GM19438 (cell line): ENCODE measurements at regions not wholly inside any gene's neighbourhood (a gene's known extent, or its start where the extent isn't known, plus 50 kb on each side); places are given as distances from the start of the nearest gene placed in this dataset.

ENCODE experiments used
- ATAC-seq: cut with Tn5 transposase; IDR thresholded peaks from one replicate; pipeline ENCODE4 v1.9.1; 2021; ENCODE audit warnings: low read depth; ENCODE audit not compliant: unreplicated experiment

- ATAC-seq: no peak
Observed at GRCh38 chr15:31930967-31931366, 99.3 kb upstream of the CHRNA7 start.

- ATAC-seq: no peak
Observed at GRCh38 chr15:31932576-31932975, 97.7 kb upstream of the CHRNA7 start.

GRCh38 chr15:31934821-31935220 is 95.5 kb upstream of the CHRNA7 start:
- ATAC-seq: no peak

- ATAC-seq: no peak
Observed at GRCh38 chr15:31953478-31953877, 76.8 kb upstream of the CHRNA7 start.

GRCh38 chr15:31954374-31955172 is 75.7 kb upstream of the CHRNA7 start:
- no peak for ATAC-seq

GRCh38 chr15:31955734-31956133 is 74.6 kb upstream of the CHRNA7 start:
- ATAC-seq: no peak

GRCh38 chr15:31957581-31957980 is 72.7 kb upstream of the CHRNA7 start:
- ATAC-seq: no peak

- no peak for ATAC-seq
Observed at GRCh38 chr15:31964586-31965307, 65.6 kb upstream of the CHRNA7 start.

- ATAC-seq: no peak
Observed at GRCh38 chr15:31970007-31970406, 60.3 kb upstream of the CHRNA7 start.

- ATAC-seq: no peak
Observed at GRCh38 chr15:31973197-31973596, 57.1 kb upstream of the CHRNA7 start.

- no peak for ATAC-seq
Observed at GRCh38 chr15:31974154-31974794, 56.0 kb upstream of the CHRNA7 start.

GRCh38 chr15:31974855-31975829 is 55.2 kb upstream of the CHRNA7 start:
- no peak for ATAC-seq

- ATAC-seq: no peak
Observed at GRCh38 chr15:31975830-31976229, 54.5 kb upstream of the CHRNA7 start.

- no peak for ATAC-seq
Observed at GRCh38 chr15:31977138-31977537, 53.2 kb upstream of the CHRNA7 start.

GRCh38 chr15:31977812-31978661 is 52.3 kb upstream of the CHRNA7 start:
- ATAC-seq: no peak
